ENCODE measurements at regions not wholly inside any gene's neighbourhood (a gene's known extent, or its start where the extent isn't known, plus 50 kb on each side); places are given as distances from the start of the nearest gene placed in this dataset.

GRCh38 chrX:19280636-19281035 is 63.1 kb upstream of the PDHA1 start:
- ATAC-seq (replicated peaks), result no peak
- Mint-ChIP-seq H3K27ac (no peak overlapping the region), H3K27me3 (peaks cover 3% of the 10 kb centered on the region), H3K36me3 (ENCODE audit: low read depth) (no peaks in the 10 kb centered on the region), H3K9me3 (no peaks in the 10 kb centered on the region), H3K4me3 (no peak overlapping the region), H3K4me1 (no peaks in the 10 kb centered on the region)

- no peak for ATAC-seq (replicated peaks)
- no peaks in the 10 kb centered on the region for H3K36me3 Mint-ChIP-seq (ENCODE audit: low read depth)
- no peak overlapping the region for H3K27ac Mint-ChIP-seq
Measured at GRCh38 chrX:19281256-19281655, 62.5 kb upstream of the PDHA1 start.

GRCh38 chrX:19283597-19284339 is 60.0 kb upstream of the PDHA1 start:
- no peaks in the 10 kb centered on the region for H3K4me1 Mint-ChIP-seq
- H3K36me3 Mint-ChIP-seq (ENCODE audit: low read depth), result no peaks in the 10 kb centered on the region
- H3K27ac Mint-ChIP-seq, result no peak overlapping the region
- H3K4me3 Mint-ChIP-seq, result no peak overlapping the region
- ATAC-seq (replicated peaks), result no peak
- H3K9me3 Mint-ChIP-seq, result no peaks in the 10 kb centered on the region
- H3K27me3 Mint-ChIP-seq, result peaks cover 3% of the 10 kb centered on the region

More at GRCh38 chrX:19281256-19281655, 62.5 kb upstream of the PDHA1 start:
- Mint-ChIP-seq H3K4me3 (no peak overlapping the region), H3K9me3 (no peaks in the 10 kb centered on the region), H3K4me1 (no peaks in the 10 kb centered on the region), H3K27me3 (peaks cover 3% of the 10 kb centered on the region)

GRCh38 chrX:19285857-19286256 is 57.9 kb upstream of the PDHA1 start:
- Mint-ChIP-seq H3K27ac (no peak overlapping the region), H3K4me1 (no peaks in the 10 kb centered on the region), H3K36me3 (ENCODE audit: low read depth) (no peaks in the 10 kb centered on the region), H3K4me3 (no peak overlapping the region), H3K27me3 (peaks cover 11% of the 10 kb centered on the region), H3K9me3 (no peaks in the 10 kb centered on the region)
- ATAC-seq (replicated peaks), result no peak

GRCh38 chrX:19291086-19291485 is 52.6 kb upstream of the PDHA1 start:
- no peaks in the 10 kb centered on the region for H3K9me3 Mint-ChIP-seq

GRCh38 chrX:19293606-19294325 is 50.0 kb upstream of the PDHA1 start:
- H3K9me3 Mint-ChIP-seq, result no peaks in the 10 kb centered on the region
- H3K27me3 Mint-ChIP-seq, result peaks cover 8% of the 10 kb centered on the region
- H3K27ac Mint-ChIP-seq, result no peak overlapping the region
- H3K4me1 Mint-ChIP-seq, result no peaks in the 10 kb centered on the region
- ATAC-seq (replicated peaks), result no peak
- no peak overlapping the region for H3K4me3 Mint-ChIP-seq
- no peaks in the 10 kb centered on the region for H3K36me3 Mint-ChIP-seq (ENCODE audit: low read depth)

More at GRCh38 chrX:19291086-19291485, 52.6 kb upstream of the PDHA1 start:
- Mint-ChIP-seq H3K4me1 (no peaks in the 10 kb centered on the region), H3K27ac (no peak overlapping the region), H3K4me3 (no peak overlapping the region), H3K27me3 (peaks cover 8% of the 10 kb centered on the region), H3K36me3 (ENCODE audit: low read depth) (no peaks in the 10 kb centered on the region)
- no peak for ATAC-seq (replicated peaks)
